ENCODE measurements at regions not wholly inside any gene's neighbourhood (a gene's known extent, or its start where the extent isn't known, plus 50 kb on each side); places are given as distances from the start of the nearest gene placed in this dataset.

DNA sequence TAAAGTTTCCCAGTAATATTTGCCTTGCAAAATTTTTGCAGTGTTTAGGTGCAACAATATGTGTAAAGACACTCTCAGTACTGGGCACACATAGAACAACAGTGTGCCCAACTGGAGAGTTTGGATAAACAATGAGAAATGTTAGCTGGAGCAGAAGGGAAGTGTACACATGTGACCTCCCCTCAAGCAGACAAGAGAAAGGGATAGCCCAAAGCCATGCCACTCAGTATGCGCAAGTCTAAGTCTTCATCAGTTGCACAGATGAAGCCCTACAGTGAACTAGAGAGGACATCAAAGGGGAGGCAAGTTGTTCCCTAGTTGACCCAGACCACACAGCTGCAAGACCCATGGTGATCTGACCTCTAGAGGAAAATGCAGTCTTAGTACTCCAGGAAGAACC is 97.9 kb upstream of the CDH11 start:
- no peaks in the 10 kb centered on the region for H3K9me2 ChIP-seq (replicated peaks; ENCODE audit: insufficient read depth)
- 100% methylated on average over 1 of the region's 1 CpG for WGBS (ENCODE audit: low lambda C conversion rate, missing lambda C conversion rate)
- H3K27me3 ChIP-seq: no peaks in the 10 kb centered on the region
- no peak overlapping the region for H3K4me2 ChIP-seq
- H3K27ac ChIP-seq: no peak overlapping the region
- no peaks in the 10 kb centered on the region for H3K79me2 ChIP-seq
- no peak for DNase-seq (ENCODE audit: low spot score)
- H2AFZ ChIP-seq: no peak overlapping the region
- no peaks in the 10 kb centered on the region for H3K36me3 ChIP-seq (replicated peaks; ENCODE audit: insufficient read depth, low read depth)
- H3K9me3 ChIP-seq (ENCODE audit: low read depth): no peaks in the 10 kb centered on the region
- TF ChIP-seq EZH2phosphoT487 (IDR thresholded peaks at IDR 0.05; ENCODE audit: low read depth, severe bottlenecking, unreplicated experiment) (no peak), EZH2 (IDR thresholded peaks at IDR 0.05; ENCODE audit: borderline replicate concordance) (no peak)
- TF ChIP-seq, protein P1, sequence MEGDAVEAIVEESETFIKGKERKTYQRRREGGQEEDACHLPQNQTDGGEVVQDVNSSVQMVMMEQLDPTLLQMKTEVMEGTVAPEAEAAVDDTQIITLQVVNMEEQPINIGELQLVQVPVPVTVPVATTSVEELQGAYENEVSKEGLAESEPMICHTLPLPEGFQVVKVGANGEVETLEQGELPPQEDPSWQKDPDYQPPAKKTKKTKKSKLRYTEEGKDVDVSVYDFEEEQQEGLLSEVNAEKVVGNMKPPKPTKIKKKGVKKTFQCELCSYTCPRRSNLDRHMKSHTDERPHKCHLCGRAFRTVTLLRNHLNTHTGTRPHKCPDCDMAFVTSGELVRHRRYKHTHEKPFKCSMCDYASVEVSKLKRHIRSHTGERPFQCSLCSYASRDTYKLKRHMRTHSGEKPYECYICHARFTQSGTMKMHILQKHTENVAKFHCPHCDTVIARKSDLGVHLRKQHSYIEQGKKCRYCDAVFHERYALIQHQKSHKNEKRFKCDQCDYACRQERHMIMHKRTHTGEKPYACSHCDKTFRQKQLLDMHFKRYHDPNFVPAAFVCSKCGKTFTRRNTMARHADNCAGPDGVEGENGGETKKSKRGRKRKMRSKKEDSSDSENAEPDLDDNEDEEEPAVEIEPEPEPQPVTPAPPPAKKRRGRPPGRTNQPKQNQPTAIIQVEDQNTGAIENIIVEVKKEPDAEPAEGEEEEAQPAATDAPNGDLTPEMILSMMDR (IDR thresholded peaks at IDR 0.05; ENCODE audit: poor library complexity): no peak
- H3K4me1 ChIP-seq (ENCODE audit: insufficient read depth): no peaks in the 10 kb centered on the region
- H3K4me3 ChIP-seq: no peak overlapping the region
- H4K20me1 ChIP-seq (ENCODE audit: insufficient read depth, poor library complexity, severe bottlenecking): no peaks in the 10 kb centered on the region

DNA sequence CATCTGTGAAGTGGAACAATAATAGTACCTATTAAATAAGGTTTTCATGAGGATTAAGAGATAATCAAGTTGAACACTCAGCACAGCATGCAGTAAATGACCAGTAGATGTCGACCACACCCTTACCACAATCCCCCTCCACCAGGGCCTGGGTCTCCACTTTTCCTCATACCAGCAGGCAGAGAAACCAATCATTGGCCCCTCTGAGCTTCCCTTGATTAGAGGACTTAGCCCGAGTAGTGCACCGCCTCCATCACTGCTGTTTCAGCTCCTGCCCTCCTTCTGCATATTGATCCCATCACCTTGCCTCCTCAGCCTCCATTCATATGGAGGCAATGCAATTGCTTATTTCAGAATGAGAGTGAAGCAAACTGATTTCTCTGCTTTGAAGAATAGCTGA is 96.5 kb upstream of the CDH11 start:
- Histone ChIP-seq H3K27me3 (no peaks in the 10 kb centered on the region), H4K20me1 (ENCODE audit: insufficient read depth, poor library complexity, severe bottlenecking) (no peaks in the 10 kb centered on the region)
- 74% methylated on average over 3 of the region's 3 CpGs for WGBS (ENCODE audit: low lambda C conversion rate, missing lambda C conversion rate)

DNA sequence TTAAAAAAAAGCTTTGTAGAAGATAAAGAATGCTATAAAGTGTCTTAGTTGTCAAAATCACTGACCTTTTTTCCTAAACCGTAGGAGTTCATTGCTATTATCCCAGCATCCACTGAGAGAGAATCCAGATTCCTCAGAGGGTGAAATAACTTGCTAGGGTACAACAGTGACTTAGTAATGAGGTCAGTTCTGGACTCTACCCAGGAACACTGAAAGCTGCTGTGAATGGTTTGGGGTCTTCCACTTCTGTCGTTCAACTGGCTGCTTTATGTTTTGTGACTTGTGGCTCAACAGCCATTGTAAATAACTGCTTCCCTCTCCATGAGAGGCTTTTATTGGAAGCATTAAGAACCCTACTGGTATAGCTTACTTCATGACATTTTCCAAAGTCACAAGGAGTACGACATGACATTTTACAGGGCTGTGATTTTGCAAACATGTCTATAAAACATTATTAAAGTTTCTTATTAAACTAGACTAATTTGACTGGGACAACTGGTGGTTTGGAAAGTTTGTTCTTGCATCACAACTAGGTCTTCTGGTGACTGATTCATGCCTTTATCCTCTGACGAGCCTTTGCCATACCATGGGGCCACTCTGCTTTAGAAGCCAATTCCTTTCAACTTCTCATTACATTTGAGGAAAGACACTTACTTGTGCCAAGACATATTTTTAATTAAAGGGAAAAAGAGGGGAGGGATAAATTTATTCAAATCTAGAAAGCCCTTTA is 92.2 kb upstream of the CDH11 start:
- Histone ChIP-seq H3K9me2 (replicated peaks; ENCODE audit: insufficient read depth) (no peaks in the 10 kb centered on the region), H2AFZ (no peak overlapping the region), H3K27me3 (no peaks in the 10 kb centered on the region), H3K9me3 (ENCODE audit: low read depth) (no peaks in the 10 kb centered on the region), H3K36me3 (replicated peaks; ENCODE audit: insufficient read depth, low read depth) (no peaks in the 10 kb centered on the region), H3K4me3 (no peak overlapping the region), H3K4me2 (no peak overlapping the region), H3K27ac (no peak overlapping the region), H3K4me1 (ENCODE audit: insufficient read depth) (no peaks in the 10 kb centered on the region), H4K20me1 (ENCODE audit: insufficient read depth, poor library complexity, severe bottlenecking) (no peaks in the 10 kb centered on the region), H3K79me2 (no peaks in the 10 kb centered on the region)
- WGBS (ENCODE audit: low lambda C conversion rate, missing lambda C conversion rate): 51% methylated on average over 4 of the region's 4 CpGs
- TF ChIP-seq EZH2phosphoT487 (IDR thresholded peaks at IDR 0.05; ENCODE audit: low read depth, severe bottlenecking, unreplicated experiment) (no peak), EZH2 (IDR thresholded peaks at IDR 0.05; ENCODE audit: borderline replicate concordance) (no peak)
- TF ChIP-seq, protein P1 (IDR thresholded peaks at IDR 0.05; ENCODE audit: poor library complexity): no peak
- no peak for DNase-seq (ENCODE audit: low spot score)

More for the DNA sequence above, 96.5 kb upstream of the CDH11 start:
- Histone ChIP-seq H3K4me1 (ENCODE audit: insufficient read depth) (no peaks in the 10 kb centered on the region), H3K36me3 (replicated peaks; ENCODE audit: insufficient read depth, low read depth) (no peaks in the 10 kb centered on the region), H3K4me2 (no peak overlapping the region), H2AFZ (no peak overlapping the region), H3K4me3 (no peak overlapping the region), H3K9me3 (ENCODE audit: low read depth) (no peaks in the 10 kb centered on the region), H3K27ac (no peak overlapping the region), H3K9me2 (replicated peaks; ENCODE audit: insufficient read depth) (no peaks in the 10 kb centered on the region), H3K79me2 (no peaks in the 10 kb centered on the region)
- TF ChIP-seq, protein P1 (IDR thresholded peaks at IDR 0.05; ENCODE audit: poor library complexity): no peak
- TF ChIP-seq EZH2phosphoT487 (IDR thresholded peaks at IDR 0.05; ENCODE audit: low read depth, severe bottlenecking, unreplicated experiment) (no peak), EZH2 (IDR thresholded peaks at IDR 0.05; ENCODE audit: borderline replicate concordance) (no peak)
- DNase-seq (ENCODE audit: low spot score): no peak
